GM18873 (cell line): ENCODE measurements at regions not wholly inside any gene's neighbourhood (a gene's known extent, or its start where the extent isn't known, plus 50 kb on each side); places are given as distances from the start of the nearest gene placed in this dataset.

Source experiments
- ATAC-seq: cut with Tn5 transposase; IDR thresholded peaks from one replicate; pipeline ENCODE4 v1.9.1; 2021; ENCODE audit warnings: mild to moderate bottlenecking, moderate library complexity, moderate number of reproducible peaks; ENCODE audit not compliant: unreplicated experiment, low FRiP score

GRCh38 chr6:105886066-105886813 lies 199.9 kb upstream of the PRDM1 start:
- ATAC-seq: no peak

DNA sequence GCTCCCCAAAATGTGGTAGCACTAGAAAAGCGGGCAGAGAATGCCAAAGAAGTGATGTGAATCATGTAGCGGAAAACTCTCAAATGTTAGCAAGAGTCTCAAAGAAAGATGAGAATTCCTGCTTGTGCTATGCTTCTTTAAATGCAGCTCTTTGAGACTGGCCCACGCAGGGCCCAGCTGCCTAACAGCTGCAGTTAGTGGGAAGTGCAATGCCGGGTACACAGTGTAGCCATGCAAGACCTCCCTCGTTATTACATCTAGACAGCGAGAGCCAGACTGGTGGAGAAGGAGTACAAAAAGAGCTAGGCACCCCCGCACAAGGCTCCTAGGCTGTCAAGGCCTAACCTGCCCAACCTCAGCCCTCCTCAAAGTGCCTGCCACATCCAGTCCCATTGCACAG lies 201.7 kb upstream of the PRDM1 start:
- no peak for ATAC-seq

DNA sequence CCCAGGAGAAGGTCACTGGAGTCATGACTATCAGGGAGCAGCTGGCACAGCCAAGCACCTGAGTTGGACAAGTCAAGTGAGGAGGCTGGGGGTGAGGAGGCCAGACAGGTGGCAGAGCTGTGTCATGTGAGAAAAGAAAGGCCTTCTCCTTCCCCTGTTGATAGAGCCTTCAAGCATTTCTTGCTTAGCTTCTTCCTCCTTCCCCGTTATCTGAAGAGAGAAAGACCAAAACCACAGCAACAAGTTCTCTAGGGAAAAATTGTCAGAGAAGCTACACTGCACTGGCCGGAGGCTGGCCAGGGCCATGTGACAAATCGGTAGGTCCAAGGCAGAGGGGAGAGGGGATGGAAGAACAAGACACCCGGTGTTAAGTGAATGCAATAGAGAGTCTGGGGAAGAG lies 202.1 kb upstream of the PRDM1 start:
- ATAC-seq: no peak

- no peak for ATAC-seq
Observed at GRCh38 chr6:105882828-105883227, 203.3 kb upstream of the PRDM1 start.

DNA sequence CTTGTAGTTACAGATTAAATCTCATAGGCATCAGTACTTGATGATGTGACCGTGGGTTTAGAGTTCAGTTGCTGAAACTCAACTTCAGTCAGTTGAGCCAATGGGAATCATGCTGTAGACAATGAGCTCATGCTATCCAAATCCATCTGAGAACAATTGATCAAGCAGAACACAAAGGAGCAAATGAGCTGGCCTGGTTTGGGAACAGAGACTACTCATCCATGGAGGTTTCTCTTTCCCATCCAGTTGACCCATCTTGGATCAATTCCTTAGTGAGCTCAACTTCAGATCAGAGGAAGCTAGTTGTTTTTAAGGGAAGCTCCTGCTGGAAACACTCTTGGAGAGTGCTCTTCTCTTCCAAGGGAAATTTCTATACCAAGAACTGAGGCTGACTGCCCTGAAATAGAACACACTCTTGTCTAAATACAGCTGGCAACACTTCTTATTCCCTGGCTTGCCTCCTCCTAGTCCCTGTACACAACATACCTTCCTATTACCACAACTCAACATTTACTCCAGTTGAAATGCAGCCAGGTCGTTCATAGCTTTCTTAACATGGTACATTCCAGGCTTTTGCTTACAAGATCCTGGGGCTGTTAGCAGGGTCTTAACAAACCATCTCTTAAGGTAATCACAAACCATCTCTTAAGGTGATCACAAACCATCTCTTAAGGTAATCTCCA lies 203.9 kb upstream of the PRDM1 start:
- ATAC-seq: no peak

DNA sequence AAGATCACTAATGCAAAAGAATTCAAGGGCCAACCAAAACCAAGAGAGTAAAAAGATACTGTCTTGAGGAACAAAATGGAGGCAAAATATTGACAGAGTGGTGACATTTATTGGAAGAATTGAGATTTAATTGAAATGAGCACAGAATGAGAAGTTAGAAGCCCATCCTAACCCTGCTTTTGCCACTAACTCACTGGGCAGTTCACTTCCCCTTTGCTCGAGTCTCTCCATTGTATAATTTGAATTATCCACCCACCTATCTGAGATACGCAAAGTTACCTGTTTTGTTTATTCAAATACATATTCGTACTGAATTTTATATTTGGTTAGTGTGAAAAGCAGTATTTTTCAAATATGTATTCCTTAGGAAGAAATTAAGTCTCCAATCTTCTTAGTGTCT lies 204.5 kb upstream of the PRDM1 start:
- ATAC-seq: no peak

- no peak for ATAC-seq
Observed at GRCh38 chr6:105880030-105880492, 206.1 kb upstream of the PRDM1 start.

DNA sequence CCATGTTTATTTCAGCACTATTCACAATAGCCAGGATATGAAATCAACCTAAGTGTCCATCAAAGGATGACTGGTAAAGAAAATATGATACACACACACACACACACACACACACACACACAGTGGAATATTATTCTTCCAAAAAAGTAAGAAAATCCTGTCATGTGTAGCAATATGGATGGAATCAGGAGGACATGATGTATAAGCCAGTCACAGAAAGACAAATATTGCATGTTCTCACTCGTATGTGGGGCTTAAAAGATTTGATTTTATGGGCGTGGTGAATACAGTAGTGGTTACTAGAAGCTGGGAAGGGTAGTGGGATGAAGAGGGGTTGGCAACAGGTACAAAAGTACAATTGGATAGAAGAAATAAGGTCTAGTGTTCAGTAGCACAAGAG lies 207.0 kb upstream of the PRDM1 start:
- ATAC-seq: no peak

DNA sequence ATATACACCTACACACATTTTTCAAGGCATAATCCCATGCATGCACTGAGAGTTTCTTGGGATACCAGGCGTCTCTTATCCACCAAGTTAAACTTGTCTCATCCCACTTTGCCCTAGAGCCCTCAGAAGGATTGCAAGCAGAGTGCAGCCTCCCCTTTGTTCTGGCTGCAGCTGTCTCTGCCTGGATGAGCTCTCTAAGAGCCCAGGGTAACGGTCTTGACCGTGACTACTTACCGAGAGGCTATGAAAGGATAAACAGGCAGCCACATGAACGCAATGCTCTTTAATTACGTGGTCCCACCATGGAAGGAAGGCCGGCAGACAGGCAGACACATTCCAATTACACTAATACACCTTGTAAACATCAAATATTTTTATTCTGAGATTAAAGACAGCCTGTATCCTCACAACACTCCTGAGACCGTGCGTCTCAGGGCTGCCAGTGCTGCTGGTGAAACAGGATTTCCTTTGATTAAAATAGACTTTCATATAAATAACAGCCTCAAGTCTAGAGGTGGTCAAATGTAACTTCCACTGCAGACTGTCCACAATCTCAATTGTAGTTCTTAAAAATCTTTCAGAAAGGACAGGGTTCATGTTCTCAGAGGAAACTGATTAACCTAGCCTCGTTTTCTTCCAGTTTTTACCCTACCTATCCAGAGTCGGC lies 210.0 kb upstream of the PRDM1 start:
- no peak for ATAC-seq

DNA sequence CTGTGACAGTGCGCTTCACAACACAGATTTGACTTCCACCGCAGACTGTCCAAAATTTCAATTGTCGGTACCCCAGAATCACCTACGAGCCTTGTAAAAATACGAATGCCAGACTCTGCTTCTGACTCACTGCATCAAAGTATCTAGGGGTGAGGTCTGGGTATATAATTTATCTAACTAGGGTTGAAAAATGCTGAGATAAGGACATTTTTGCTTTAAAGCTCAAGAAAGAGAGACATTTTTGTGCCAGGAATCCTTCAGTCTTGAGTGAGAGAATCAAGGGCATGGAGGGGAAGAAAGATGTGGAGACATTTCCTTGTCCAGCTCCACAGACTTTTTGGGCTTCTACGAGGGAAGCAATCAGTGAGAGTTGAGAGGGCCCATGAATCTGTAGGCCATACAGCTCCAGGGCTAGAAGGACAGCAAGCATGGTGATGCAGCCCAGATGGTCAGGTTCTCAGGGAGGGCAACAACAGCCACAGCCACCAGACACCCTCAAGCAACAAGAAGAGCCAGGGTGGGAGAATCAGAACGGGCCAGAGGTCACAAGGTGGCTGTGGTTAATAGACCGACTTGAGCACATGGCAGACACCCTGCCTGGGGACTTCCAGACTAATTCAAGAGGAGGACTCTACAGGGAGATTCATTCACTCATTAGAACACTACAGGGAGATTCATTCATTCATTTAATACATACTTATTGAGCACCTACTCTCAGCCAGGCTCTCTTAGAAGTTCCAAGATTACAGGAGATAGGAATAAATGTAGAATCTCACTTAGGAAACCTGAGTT lies 211.1 kb upstream of the PRDM1 start:
- ATAC-seq: no peak

- ATAC-seq: no peak
Observed at GRCh38 chr6:105873799-105874198, 212.3 kb upstream of the PRDM1 start.

GRCh38 chr6:105873211-105873704 lies 212.9 kb upstream of the PRDM1 start:
- no peak for ATAC-seq

GRCh38 chr6:105872249-105872648 lies 213.9 kb upstream of the PRDM1 start:
- ATAC-seq: no peak

DNA sequence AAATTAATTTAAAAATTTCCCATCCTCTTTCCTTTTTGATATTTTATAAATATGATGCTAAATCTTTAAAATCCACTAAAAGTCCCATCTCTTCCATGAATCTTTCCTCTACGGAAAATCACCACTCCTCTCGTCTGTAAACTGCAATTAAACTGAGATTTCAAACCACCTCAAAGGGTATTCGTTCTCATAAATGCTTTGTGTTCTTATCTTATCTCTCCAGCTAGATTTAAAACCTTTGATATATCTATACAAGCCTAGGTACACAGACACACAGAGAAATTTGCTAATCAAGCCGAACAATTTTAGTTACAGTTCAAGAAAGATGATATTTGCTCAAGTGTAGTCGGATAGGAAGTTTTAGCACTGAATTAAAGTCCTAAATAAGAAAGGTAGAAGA lies 214.6 kb upstream of the PRDM1 start:
- no peak for ATAC-seq

GRCh38 chr6:105869835-105870440 lies 216.2 kb upstream of the PRDM1 start:
- no peak for ATAC-seq

DNA sequence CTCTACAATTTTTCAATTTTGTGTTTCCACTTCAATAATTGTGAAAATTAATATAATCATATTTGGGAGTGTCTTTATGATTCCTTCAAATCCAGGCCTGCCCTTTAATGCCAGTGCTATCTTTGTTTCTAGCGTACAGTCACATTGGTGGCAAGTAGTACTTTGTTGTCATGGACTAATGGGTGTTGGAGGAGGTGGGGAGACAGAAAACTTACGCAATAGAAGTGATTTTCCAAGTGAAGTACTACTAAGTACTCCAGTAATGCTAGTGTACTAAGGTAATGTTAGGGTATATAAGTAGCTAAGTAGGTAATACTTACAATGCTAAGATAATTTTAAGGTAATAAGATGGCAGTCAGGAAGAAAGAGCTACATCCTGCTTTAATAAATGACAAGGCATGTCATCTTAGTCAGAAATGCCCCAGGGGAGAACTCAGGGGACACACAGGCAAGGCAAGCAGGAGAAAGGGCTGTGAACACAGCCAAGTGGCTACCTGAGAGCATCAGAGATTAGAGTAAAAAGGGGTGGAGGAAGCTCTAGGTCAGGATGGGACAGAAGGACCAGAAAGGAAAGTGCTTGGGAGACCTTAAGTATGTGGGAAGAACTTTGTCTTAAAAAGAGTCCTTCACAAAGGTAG lies 217.2 kb upstream of the PRDM1 start:
- no peak for ATAC-seq

DNA sequence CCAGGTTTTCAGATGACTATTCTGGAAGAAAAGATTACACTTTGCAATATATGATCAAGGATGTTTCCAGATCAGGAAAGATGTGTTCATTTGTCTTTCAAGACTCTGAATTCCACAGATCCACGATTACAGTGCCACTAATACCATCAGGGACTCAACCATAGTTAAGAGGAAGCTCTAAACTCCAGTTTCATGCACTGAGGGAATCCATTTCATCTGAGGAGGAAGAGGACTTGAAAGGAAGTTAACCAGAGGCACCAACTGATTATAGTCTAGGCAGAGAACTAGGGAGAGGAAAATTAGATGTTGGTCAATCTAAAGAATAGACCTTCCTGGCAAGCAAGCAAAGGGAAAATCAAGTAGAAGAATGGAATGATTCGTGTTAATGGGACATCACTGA lies 218.3 kb upstream of the PRDM1 start:
- no peak for ATAC-seq

GRCh38 chr6:105867277-105867676 lies 218.9 kb upstream of the PRDM1 start:
- ATAC-seq: no peak

DNA sequence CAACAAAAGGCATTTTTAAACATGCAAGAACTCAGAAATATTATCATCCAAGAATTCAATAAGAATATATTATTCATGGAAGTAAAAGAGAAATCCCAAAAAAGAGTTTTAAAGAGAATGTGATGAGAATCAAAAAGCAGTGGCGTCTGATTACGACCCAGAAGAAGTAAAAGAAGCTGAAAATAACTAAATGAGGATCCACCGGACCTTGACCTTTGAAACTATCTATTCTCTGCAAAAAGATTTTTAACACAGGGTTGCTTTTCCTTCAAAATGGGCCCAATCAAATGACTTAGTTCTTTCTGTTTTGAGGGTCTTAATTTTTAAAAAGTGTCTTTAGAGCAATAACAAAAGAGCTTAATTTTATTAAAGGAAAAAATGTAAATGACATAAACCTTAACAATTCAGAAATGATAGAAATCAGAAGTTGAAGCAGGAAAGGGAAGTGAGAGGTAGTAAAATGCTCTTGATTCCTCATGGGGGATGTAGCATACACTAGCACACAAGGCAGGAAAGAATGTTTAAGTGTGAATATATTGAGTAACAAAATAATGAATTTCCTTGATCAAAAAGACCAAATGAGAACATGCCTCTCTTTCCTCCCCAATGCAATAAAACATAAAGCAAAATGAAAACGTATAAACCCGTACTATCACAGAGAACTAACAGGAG lies 223.1 kb upstream of the PRDM1 start:
- no peak for ATAC-seq
